ENCODE measurements at regions not wholly inside any gene's neighbourhood (a gene's known extent, or its start where the extent isn't known, plus 50 kb on each side); places are given as distances from the start of the nearest gene placed in this dataset.

GRCh38 chr7:142347091-142347490 lies 89.2 kb upstream of the PRSS58 start:
- no peak for TF ChIP-seq CTCF (IDR thresholded peaks at IDR 0.05)
- no peak for TF ChIP-seq POLR2A (IDR thresholded peaks at IDR 0.05)
- no peak for TF ChIP-seq EP300 (IDR thresholded peaks at IDR 0.05)
- no peak for TF ChIP-seq POLR2AphosphoS5 (IDR thresholded peaks at IDR 0.05)

Data from upper lobe of left lung (tissue), 4 donors.